Body of pancreas (tissue), 4 donors: ENCODE measurements at regions not wholly inside any gene's neighbourhood (a gene's known extent, or its start where the extent isn't known, plus 50 kb on each side); places are given as distances from the start of the nearest gene placed in this dataset.

Experiments
- ATAC-seq: fragments of 150-250 bp; one replicate; pipeline ENCODE4 v1.9.1; 2016
- DNase-seq, 4 donors: peaks; one replicate each; pipeline ENCODE4 v3.0.0-alpha.2; 2019
- H3K27ac ChIP-seq, 4 donors: fragments of 200-600 bp; sonication (generic); 1 replicate in 3 of 4; 2 replicates in 1 of 4; pipeline versions ENCODE4 v1.5.1 to v1.6.1; 2016 to 2019; ENCODE audit warnings: mild to moderate bottlenecking in 1 of 4, mixed read lengths in 1 of 4, moderate library complexity in 1 of 4
- H3K27me3 ChIP-seq, 2 donors: fragments of 200-600 bp; sonication (generic); one replicate each; pipeline ENCODE4 v1.6.0; 2016; ENCODE audit warnings: mild to moderate bottlenecking in 1 of 2
- H3K36me3 ChIP-seq, 2 donors: fragments of 200-600 bp; sonication (generic); replicated peaks in 1 of 2; 2 replicates each; pipeline ENCODE4 v1.5.1; 2016; ENCODE audit warnings: low read depth in 2 of 2; ENCODE audit not compliant: insufficient read depth in 1 of 2
- H3K4me1 ChIP-seq: fragments of 200-600 bp; sonication (generic); one replicate; pipeline ENCODE4 v1.6.0; 2016
- H3K4me3 ChIP-seq, 2 donors: fragments of 200-600 bp; sonication (generic); 1 replicate in 1 of 2; 2 replicates in 1 of 2; pipeline ENCODE4 v1.5.1; 2016 to 2019
- H3K9me3 ChIP-seq, 3 donors: fragments of 200-600 bp; sonication (generic); 1 replicate in 2 of 3; 2 replicates in 1 of 3; pipeline ENCODE4 v1.5.1; 2016
- CTCF ChIP-seq, 7 experiments: fragments of 450-650 bp in 4 of 7; fragments of 200-600 bp in 3 of 7; sonication (generic) in 3 of 7; IDR thresholded peaks; one replicate each; pipeline ENCODE4 v1.5.1; 2016 to 2019; ENCODE audit warnings: antibody characterized with exemption in 7 of 7
- POLR2A ChIP-seq, 3 donors: fragments of 450-650 bp; IDR thresholded peaks; one replicate each; pipeline ENCODE4 v1.6.1; 2016; ENCODE audit warnings: antibody characterized with exemption in 3 of 3, mild to moderate bottlenecking in 2 of 3
- WGBS, 2 donors: methylation state at CpG; one replicate each; pipeline ENCODE4 v1.1.5; 2017; 5-methylcytosine and 5-hydroxymethylcytosine counted together
- intact Hi-C: fragments of 100-400 bp; cut with DNase I; formaldehyde crosslinking; loops from one replicate; pipeline ENCODE4 v1.15.1; 2023

GRCh38 chr5:106730912-106731311, 939.8 kb downstream of the EFNA5 start:
- no peak for DNase-seq
- ATAC-seq = no peak
- no peaks in the 10 kb centered on the region for H3K36me3 ChIP-seq
- H3K4me3 ChIP-seq = no peak overlapping the region
- TF ChIP-seq CTCF (IDR thresholded peaks at IDR 0.05) (no peak), POLR2A (IDR thresholded peaks at IDR 0.05) (no peak)
- H3K27me3 ChIP-seq = no peaks in the 10 kb centered on the region
- no peak overlapping the region for H3K27ac ChIP-seq
- whole genome bisulfite sequencing, 2 donors = 90 to 100% methylated on average over 1 of the region's 1 CpG
- H3K4me1 ChIP-seq = no peaks in the 10 kb centered on the region
- no peaks in the 10 kb centered on the region for H3K9me3 ChIP-seq
- intact Hi-C loops = no loop called here

- WGBS, 2 donors = 53 to 66% methylated on average over 2 to 3 of the region's 3 CpGs
- ATAC-seq (no peak), DNase-seq (no peak)
- no peak overlapping the region for H3K27ac ChIP-seq
- intact Hi-C loops = no loop called here
- H3K9me3 ChIP-seq = no peaks in the 10 kb centered on the region
- H3K36me3 ChIP-seq = no peaks in the 10 kb centered on the region
- H3K4me3 ChIP-seq = no peak overlapping the region
- H3K4me1 ChIP-seq = no peaks in the 10 kb centered on the region
- TF ChIP-seq CTCF (IDR thresholded peaks at IDR 0.05) (no peak), POLR2A (IDR thresholded peaks at IDR 0.05) (no peak)
- H3K27me3 ChIP-seq = no peaks in the 10 kb centered on the region
Observed at GRCh38 chr5:106730506-106730905, 940.2 kb downstream of the EFNA5 start.

GRCh38 chr5:106728208-106728607, 942.5 kb downstream of the EFNA5 start:
- Histone ChIP-seq H3K4me1 (no peaks in the 10 kb centered on the region), H3K27me3 (no peaks in the 10 kb centered on the region), H3K36me3 (no peaks in the 10 kb centered on the region), H3K9me3 (no peaks in the 10 kb centered on the region), H3K4me3 (no peak overlapping the region), H3K27ac (no peak overlapping the region)
- intact Hi-C loops = no loop called here
- DNase-seq (no peak), ATAC-seq (no peak)
- WGBS, 2 donors = 82 to 89% methylated on average over 4 of the region's 4 CpGs
- no peak for TF ChIP-seq CTCF (IDR thresholded peaks at IDR 0.05)
- TF ChIP-seq POLR2A (IDR thresholded peaks at IDR 0.05) = no peak

- 27 to 32% methylated on average over 2 of the region's 2 CpGs for WGBS, 2 donors
- no peaks in the 10 kb centered on the region for H3K36me3 ChIP-seq
- H3K4me3 ChIP-seq = no peak overlapping the region
- H3K27me3 ChIP-seq = no peaks in the 10 kb centered on the region
- no peak overlapping the region for H3K27ac ChIP-seq
- TF ChIP-seq POLR2A (IDR thresholded peaks at IDR 0.05) (no peak), CTCF (IDR thresholded peaks at IDR 0.05) (no peak)
- H3K9me3 ChIP-seq = no peaks in the 10 kb centered on the region
- intact Hi-C loops = no loop called here
- no peak for DNase-seq
- no peaks in the 10 kb centered on the region for H3K4me1 ChIP-seq
- no peak for ATAC-seq
Observed at GRCh38 chr5:106727071-106727470, 943.7 kb downstream of the EFNA5 start.

- no peaks in the 10 kb centered on the region for H3K9me3 ChIP-seq
- ATAC-seq (no peak), DNase-seq (no peak)
- no peaks in the 10 kb centered on the region for H3K27me3 ChIP-seq
- TF ChIP-seq CTCF (IDR thresholded peaks at IDR 0.05) (no peak), POLR2A (IDR thresholded peaks at IDR 0.05) (no peak)
- intact Hi-C loops = no loop called here
- H3K4me3 ChIP-seq = no peak overlapping the region
- no peaks in the 10 kb centered on the region for H3K4me1 ChIP-seq
- 42 to 48% methylated on average over 3 of the region's 3 CpGs for WGBS, 2 donors
- no peak overlapping the region for H3K27ac ChIP-seq
- no peaks in the 10 kb centered on the region for H3K36me3 ChIP-seq
Observed at GRCh38 chr5:106720367-106720766, 950.4 kb downstream of the EFNA5 start.
